HepG2 (cell line): ENCODE measurements at regions not wholly inside any gene's neighbourhood (a gene's known extent, or its start where the extent isn't known, plus 50 kb on each side); places are given as distances from the start of the nearest gene placed in this dataset.

Source experiments
- CBX5 ChIP-seq: sonication (generic); formaldehyde crosslinking; IDR thresholded peaks from 2 replicates; pipeline ENCODE4 v1.4.0; 2020; ENCODE audit warnings: missing genetic modification reagents, borderline replicate concordance
- CTCF ChIP-seq: sonication (generic); formaldehyde crosslinking; IDR thresholded peaks from 2 replicates; pipeline ENCODE4 v1.5.0; 2020; ENCODE audit warnings: mild to moderate bottlenecking, missing genetic modification reagents, moderate library complexity
- HNRNPLL ChIP-seq: fragments of 200-400 bp; formaldehyde crosslinking; IDR thresholded peaks from 2 replicates; pipeline ENCODE4 v1.6.1; 2017; ENCODE audit warnings: mild to moderate bottlenecking, low read depth, low read length; ENCODE audit not compliant: poor library complexity, severe bottlenecking
- PAX8 ChIP-seq: sonication (generic); formaldehyde crosslinking; IDR thresholded peaks from 2 replicates; pipeline ENCODE4 v1.8.0; 2022; ENCODE audit warnings: mild to moderate bottlenecking, missing genetic modification reagents, borderline replicate concordance
- SRSF9 ChIP-seq: fragments of 200-400 bp; formaldehyde crosslinking; IDR thresholded peaks from 2 replicates; pipeline ENCODE4 v1.6.1; 2018; ENCODE audit warnings: borderline replicate concordance, mild to moderate bottlenecking, low read depth, low read length; ENCODE audit not compliant: insufficient read depth, poor library complexity, severe bottlenecking
- STAG1 ChIP-seq: sonication (generic); formaldehyde crosslinking; IDR thresholded peaks from 2 replicates; pipeline ENCODE4 v1.4.0; 2020; ENCODE audit warnings: missing genetic modification reagents
- TFE3 ChIP-seq: IDR thresholded peaks from 2 replicates; pipeline ENCODE4 v1.6.1; 2016
- ZBTB21 ChIP-seq: sonication (generic); formaldehyde crosslinking; IDR thresholded peaks from 2 replicates; pipeline ENCODE4 v1.4.0; 2020; ENCODE audit warnings: missing genetic modification reagents
- ZNF142 ChIP-seq: sonication (generic); formaldehyde crosslinking; IDR thresholded peaks from 2 replicates; pipeline ENCODE4 v1.4.0; 2020; ENCODE audit warnings: missing genetic modification reagents
- ZNF281 ChIP-seq: sonication (generic); formaldehyde crosslinking; IDR thresholded peaks from 2 replicates; pipeline ENCODE4 v1.4.0; 2020; ENCODE audit warnings: missing genetic modification reagents, borderline replicate concordance

GRCh38 chr5:62785588-62785987, 207.0 kb downstream of the LRRC70 start:
- no peak for TF ChIP-seq CBX5 (CRISPR knock-in tag)
- no peak for TF ChIP-seq STAG1 (CRISPR knock-in tag)
- TF ChIP-seq ZNF142 (CRISPR knock-in tag), result no peak
- TF ChIP-seq TFE3 (CRISPR knock-in tag), result no peak
- no peak for TF ChIP-seq CTCF (CRISPR knock-in tag)
- no peak for TF ChIP-seq HNRNPLL
- no peak for TF ChIP-seq ZBTB21 (CRISPR knock-in tag)
- TF ChIP-seq ZNF281, result no peak
- TF ChIP-seq SRSF9, result no peak
- TF ChIP-seq PAX8, result no peak
